HG03378 (cell line): ENCODE measurements at regions not wholly inside any gene's neighbourhood (a gene's known extent, or its start where the extent isn't known, plus 50 kb on each side); places are given as distances from the start of the nearest gene placed in this dataset.
A peak's percentile ranks its signal among the peaks of the same experiment; 100 is the strongest.
"Not testable (repeated sequence)": the region's sequence is repeated elsewhere in the genome, so short reads cannot be mapped to it uniquely, and the experiment has no call there.

Experiments
- ATAC-seq: cut with Tn5 transposase; IDR thresholded peaks from one replicate; pipeline ENCODE4 v1.9.1; 2021; ENCODE audit warnings: mild to moderate bottlenecking, moderate library complexity; ENCODE audit not compliant: unreplicated experiment

DNA sequence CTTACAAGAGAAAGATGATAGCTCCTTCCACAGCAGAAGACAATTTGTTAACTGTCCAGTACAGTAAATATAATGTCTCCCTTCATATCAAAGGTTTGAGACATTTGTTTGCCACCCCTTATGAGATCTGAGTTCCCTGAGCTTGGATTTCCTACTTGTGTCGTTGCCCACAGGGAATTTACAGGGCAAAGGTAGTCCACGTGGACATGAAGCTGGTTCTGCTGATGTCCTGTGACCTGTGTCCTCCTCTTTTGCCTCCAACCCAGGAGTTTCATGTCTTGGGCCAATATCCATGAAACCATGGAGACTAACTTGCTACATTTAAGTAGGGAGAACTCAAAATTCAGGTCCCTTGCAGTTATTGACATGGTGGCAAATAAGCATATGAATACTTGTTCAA, 172.2 kb upstream of the KCTD7 start:
- ATAC-seq: not testable (repeated sequence)

GRCh38 chr7:66458991-66459390, 169.7 kb upstream of the KCTD7 start:
- ATAC-seq: not testable (repeated sequence)

DNA sequence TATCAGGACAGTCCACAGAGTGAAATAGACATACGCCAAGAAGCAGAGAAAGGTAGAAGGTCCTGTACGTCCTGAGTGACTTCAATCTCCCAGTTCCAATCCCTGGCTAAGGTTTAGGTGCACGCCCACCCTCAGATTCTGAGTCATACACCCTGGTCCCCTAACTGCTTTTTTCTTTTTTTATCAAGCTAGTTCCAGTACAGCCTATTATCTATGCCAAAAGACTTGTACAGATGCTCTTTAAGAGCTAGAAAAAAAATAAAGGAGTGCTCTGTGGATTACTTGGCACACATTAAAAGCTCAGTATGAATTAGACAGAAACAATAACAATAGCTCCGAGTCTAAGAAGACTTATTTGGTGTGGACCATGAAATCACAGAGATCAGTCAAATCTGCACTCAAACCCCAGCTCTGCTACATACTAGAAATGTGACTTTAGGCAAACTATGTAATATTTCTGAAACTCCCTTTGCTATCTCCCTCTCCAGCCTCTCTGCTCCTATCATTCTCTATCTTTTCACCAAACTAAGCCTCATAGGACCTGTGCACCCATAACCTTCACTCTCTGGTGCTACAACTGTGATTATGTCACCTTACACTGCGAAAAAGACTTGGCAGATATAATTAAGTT, 168.8 kb upstream of the KCTD7 start:
- ATAC-seq: not testable (repeated sequence)

GRCh38 chr7:66460921-66461361, 167.7 kb upstream of the KCTD7 start:
- no peak for ATAC-seq

DNA sequence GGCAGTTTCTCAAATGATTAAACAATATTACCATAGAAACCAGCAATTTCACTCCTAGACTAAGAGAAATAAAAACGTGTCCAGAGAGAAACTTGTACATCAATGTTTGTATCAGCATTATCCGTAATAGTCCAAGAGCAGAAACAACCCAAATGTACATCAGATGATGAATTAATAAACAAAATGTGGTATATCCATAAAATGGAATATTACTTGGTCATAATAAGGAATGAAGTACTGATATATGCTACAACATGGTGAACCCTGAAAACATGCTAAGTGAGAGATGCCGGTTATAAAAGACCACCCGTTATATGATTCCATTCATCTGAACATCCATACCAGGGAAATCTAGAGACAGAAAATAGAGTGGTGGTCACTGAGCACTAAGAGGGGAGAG, 167.3 kb upstream of the KCTD7 start:
- ATAC-seq: not testable (repeated sequence)

- not testable (repeated sequence) for ATAC-seq
These were observed 165.8 kb upstream of the KCTD7 start for GRCh38 chr7:66462831-66463230.

- no peak for ATAC-seq
These were observed 164.6 kb upstream of the KCTD7 start for GRCh38 chr7:66464059-66464458.

DNA sequence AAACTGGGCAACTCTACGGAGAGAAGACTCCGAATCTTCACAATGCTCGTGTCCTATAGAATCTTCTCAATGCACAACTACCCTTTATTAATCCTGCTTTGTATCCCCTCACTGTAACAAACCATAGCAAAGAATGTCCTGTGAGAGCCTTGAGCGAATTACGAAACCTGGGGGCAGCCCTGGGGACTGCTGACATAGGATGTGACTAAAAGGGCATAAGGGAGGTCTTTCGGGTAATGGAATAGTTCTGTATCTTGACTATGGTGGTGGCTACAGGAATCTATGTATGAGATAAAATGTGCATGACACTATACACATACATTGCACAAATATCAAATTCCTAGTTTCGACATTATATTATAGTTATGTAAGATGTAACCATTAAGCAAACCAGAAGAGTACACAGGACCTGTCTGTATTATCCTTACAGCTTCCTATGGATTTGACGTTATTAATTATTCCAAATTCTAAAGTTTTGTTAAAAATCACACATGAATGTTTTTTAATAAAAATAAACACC, 162.5 kb upstream of the KCTD7 start:
- no peak for ATAC-seq

GRCh38 chr7:66467887-66468286, 160.8 kb upstream of the KCTD7 start:
- ATAC-seq: no peak

GRCh38 chr7:66473064-66473463, 155.6 kb upstream of the KCTD7 start:
- not testable (repeated sequence) for ATAC-seq

- ATAC-seq: no peak
These were observed 154.2 kb upstream of the KCTD7 start for GRCh38 chr7:66474441-66474840.

GRCh38 chr7:66476056-66476455, 152.6 kb upstream of the KCTD7 start:
- ATAC-seq: not testable (repeated sequence)

- not testable (repeated sequence) for ATAC-seq
These were observed 150.8 kb upstream of the KCTD7 start for GRCh38 chr7:66477822-66478397.

GRCh38 chr7:66481229-66481628, 147.5 kb upstream of the KCTD7 start:
- ATAC-seq: not testable (repeated sequence)

DNA sequence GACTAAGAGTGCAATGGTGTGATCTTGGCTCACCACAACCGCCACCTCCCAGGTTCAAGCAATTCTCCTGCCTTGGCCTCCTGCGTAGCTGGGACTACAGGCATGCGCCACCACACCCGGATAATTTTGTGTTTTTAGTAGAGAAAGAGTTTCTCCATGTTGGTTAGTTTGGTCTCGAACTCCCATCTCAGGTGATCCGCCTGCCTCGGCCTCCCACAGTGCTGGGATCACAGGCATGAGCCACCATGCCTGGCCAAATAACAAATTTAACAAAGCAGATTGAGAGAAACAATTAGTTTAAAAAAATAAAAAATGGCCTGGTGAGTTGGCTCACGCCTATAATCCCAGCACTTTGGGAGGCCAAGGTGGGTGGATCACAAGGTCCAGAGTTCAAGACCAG, 139.6 kb upstream of the KCTD7 start:
- ATAC-seq: not testable (repeated sequence)

DNA sequence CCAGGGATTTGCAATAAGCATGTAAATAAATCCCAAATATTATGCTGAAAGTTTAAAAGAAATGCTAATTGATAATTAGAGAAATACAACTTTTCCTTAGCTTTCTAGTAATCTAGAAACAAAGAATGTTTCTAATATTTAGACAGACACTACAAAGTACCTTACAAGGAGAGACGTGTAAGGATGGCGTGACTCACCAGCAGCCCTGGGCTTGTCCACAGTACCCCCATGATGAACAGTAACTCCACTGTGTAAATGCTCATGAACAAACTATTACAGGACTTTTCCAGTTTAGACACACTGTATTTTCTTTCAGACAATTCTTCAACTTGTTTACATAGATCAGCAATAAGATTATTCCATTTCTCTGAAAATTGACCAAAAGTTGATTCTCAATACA, 138.9 kb upstream of the KCTD7 start:
- not testable (repeated sequence) for ATAC-seq

DNA sequence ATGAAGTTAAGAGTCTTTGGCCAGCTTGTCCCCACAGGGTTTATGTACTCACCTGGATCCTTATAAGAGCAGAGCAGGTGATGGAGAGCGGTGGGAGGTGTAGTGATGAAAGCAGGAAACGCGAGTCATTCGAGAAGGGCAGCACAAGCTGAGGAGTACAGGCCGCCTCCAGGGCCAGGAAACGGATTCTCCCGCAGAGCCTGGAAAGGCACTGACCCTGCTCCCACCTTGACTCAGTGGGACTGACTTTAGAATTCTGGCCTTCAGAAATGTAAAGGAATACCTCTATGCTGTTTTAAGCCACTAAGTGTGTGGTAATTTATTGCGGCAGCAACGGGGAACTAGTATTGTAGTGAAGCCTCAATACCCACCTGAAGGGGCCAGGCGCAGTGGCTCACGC, 137.7 kb upstream of the KCTD7 start:
- not testable (repeated sequence) for ATAC-seq

- not testable (repeated sequence) for ATAC-seq
These were observed 136.3 kb upstream of the KCTD7 start for GRCh38 chr7:66492405-66492804.

- peak; percentile 92 for ATAC-seq
These were observed 135.2 kb upstream of the KCTD7 start for GRCh38 chr7:66493235-66494205.

DNA sequence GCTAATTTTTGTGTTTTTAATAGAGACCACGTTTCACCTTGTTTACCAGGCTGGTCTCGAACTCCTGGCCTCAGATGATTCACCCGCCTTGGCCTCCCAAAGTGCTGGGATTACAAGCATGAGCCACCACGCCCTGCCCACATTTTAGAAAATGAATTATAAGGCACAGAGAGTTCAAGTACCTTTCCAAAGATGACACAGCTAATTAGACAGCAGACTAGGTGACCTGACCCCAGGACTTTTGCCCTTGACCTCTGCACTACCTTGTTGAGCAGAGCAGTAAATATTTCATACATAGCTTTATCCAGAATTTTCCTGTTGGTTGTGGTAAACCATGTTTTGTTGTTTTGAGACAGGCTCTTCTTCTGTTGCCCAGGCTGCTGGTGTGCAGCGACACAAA, 131.3 kb upstream of the KCTD7 start:
- no peak for ATAC-seq

GRCh38 chr7:66500087-66500486, 128.6 kb upstream of the KCTD7 start:
- ATAC-seq: peak; percentile 46
